HepG2 (cell line): ENCODE measurements at regions not wholly inside any gene's neighbourhood (a gene's known extent, or its start where the extent isn't known, plus 50 kb on each side); places are given as distances from the start of the nearest gene placed in this dataset.

ENCODE experiments used
- CBX5 ChIP-seq: sonication (generic); formaldehyde crosslinking; IDR thresholded peaks from 2 replicates; pipeline ENCODE4 v1.4.0; 2020; ENCODE audit warnings: missing genetic modification reagents, borderline replicate concordance
- DNMT3B ChIP-seq: conservative IDR thresholded peaks from 2 replicates; pipeline ENCODE4 v1.6.1; 2016; ENCODE audit warnings: missing biosample characterization, control low read depth
- ETV6 ChIP-seq: sonication (generic); formaldehyde crosslinking; conservative IDR thresholded peaks from 2 replicates; pipeline ENCODE4 v1.4.0; 2020; ENCODE audit warnings: missing genetic modification reagents
- FOSL2 ChIP-seq: sonication (generic); formaldehyde crosslinking; IDR thresholded peaks from 2 replicates; pipeline ENCODE4 v1.4.0; 2020; ENCODE audit warnings: missing genetic modification reagents
- FOXK2 ChIP-seq: fragments of 450-650 bp; IDR thresholded peaks from 2 replicates; pipeline ENCODE4 v1.6.1; 2016
- KDM3A ChIP-seq: IDR thresholded peaks from 2 replicates; pipeline ENCODE4 v1.6.1; 2018; ENCODE audit warnings: low read depth, missing compliant biosample characterization
- MAFG ChIP-seq: sonication (generic); formaldehyde crosslinking; IDR thresholded peaks from 2 replicates; pipeline ENCODE4 v1.5.1; 2020; ENCODE audit warnings: mild to moderate bottlenecking, missing genetic modification reagents
- MED8 ChIP-seq: sonication (generic); formaldehyde crosslinking; IDR thresholded peaks from 2 replicates; pipeline ENCODE4 v1.8.1; 2023; ENCODE audit warnings: mild to moderate bottlenecking, missing genetic modification reagents; ENCODE audit not compliant: insufficient replicate concordance
- RAD51 ChIP-seq: fragments of 450-650 bp; IDR thresholded peaks from 2 replicates; pipeline ENCODE4 v1.6.1; 2016; ENCODE audit warnings: borderline replicate concordance
- SMARCC2 ChIP-seq: fragments of 450-650 bp; IDR thresholded peaks from 2 replicates; pipeline ENCODE4 v1.6.1; 2017; ENCODE audit warnings: antibody characterized with exemption, mild to moderate bottlenecking
- SOX13 ChIP-seq, 3 experiments: fragments of 450-650 bp in 1 of 3; sonication (generic) in 1 of 3; formaldehyde crosslinking in 1 of 3; IDR thresholded peaks in 2 of 3; conservative IDR thresholded peaks in 1 of 3; 2 replicates each; pipeline versions ENCODE4 v1.5.0 to v1.6.1; 2016 to 2020; ENCODE audit warnings: antibody characterized with exemption in 1 of 3, mild to moderate bottlenecking in 1 of 3, missing compliant biosample characterization in 1 of 3, missing genetic modification reagents in 1 of 3, moderate library complexity in 1 of 3
- ZBTB20 ChIP-seq: sonication (generic); formaldehyde crosslinking; IDR thresholded peaks from 2 replicates; pipeline ENCODE4 v1.8.1; 2023; ENCODE audit warnings: missing genetic modification reagents, low read depth, mild to moderate bottlenecking, borderline replicate concordance
- ZNF33B ChIP-seq: sonication (generic); formaldehyde crosslinking; IDR thresholded peaks from 2 replicates; pipeline ENCODE4 v1.5.1; 2020; ENCODE audit warnings: mild to moderate bottlenecking, missing genetic modification reagents
- TF ChIP-seq, protein P1 (sequence below): IDR thresholded peaks from 2 replicates; pipeline ENCODE4 v1.6.1; 2016; ENCODE audit warnings: low read depth, missing genetic modification reagents, missing compliant biosample characterization
- TF ChIP-seq, protein P2 (sequence below): sonication (generic); formaldehyde crosslinking; IDR thresholded peaks from 2 replicates; pipeline ENCODE4 v1.8.0; 2022; ENCODE audit warnings: mild to moderate bottlenecking, missing genetic modification reagents
- TF ChIP-seq, protein P3 (sequence below): sonication (generic); formaldehyde crosslinking; IDR thresholded peaks from 2 replicates; pipeline ENCODE4 v1.8.1; 2023; ENCODE audit warnings: missing genetic modification reagents, mild to moderate bottlenecking, borderline replicate concordance
- TF ChIP-seq, protein P4 (sequence below): sonication (generic); formaldehyde crosslinking; IDR thresholded peaks from 2 replicates; pipeline ENCODE4 v1.8.0; 2022; ENCODE audit warnings: missing genetic modification reagents, low read depth, mild to moderate bottlenecking, borderline replicate concordance
- TF ChIP-seq, protein P5 (sequence below): sonication (generic); formaldehyde crosslinking; IDR thresholded peaks from 2 replicates; pipeline ENCODE4 v1.4.0; 2020; ENCODE audit warnings: low read depth, mild to moderate bottlenecking, missing genetic modification reagents
- TF ChIP-seq, protein P6 (sequence below): sonication (generic); formaldehyde crosslinking; IDR thresholded peaks from 2 replicates; pipeline ENCODE4 v1.5.0; 2020; ENCODE audit warnings: mild to moderate bottlenecking, low read depth, missing genetic modification reagents, borderline replicate concordance
- TF ChIP-seq, protein P7 (sequence below): sonication (generic); formaldehyde crosslinking; IDR thresholded peaks from 2 replicates; pipeline ENCODE4 v1.8.1; 2023; ENCODE audit warnings: mild to moderate bottlenecking, moderate library complexity, missing genetic modification reagents

DNA sequence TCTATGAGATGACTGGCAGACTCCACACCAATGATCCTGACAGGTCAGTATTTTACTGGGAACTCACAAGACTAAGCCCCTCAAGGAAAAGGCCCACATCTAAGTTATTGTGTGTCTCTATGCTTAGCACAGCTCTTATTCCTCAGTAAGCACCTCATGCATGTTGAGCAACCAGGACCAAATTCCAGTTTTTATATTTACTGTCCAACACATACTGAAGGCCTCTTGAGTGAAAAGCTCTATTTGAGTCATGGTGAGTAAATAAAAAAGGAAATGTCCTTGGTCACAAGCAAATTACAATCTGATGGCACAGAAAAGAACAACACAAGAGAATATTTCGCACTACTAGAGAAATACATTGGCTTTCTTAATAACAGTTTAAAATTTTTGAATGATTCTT lies 87.9 kb upstream of the ETAA1 start (continued):
- TF ChIP-seq, protein P1, sequence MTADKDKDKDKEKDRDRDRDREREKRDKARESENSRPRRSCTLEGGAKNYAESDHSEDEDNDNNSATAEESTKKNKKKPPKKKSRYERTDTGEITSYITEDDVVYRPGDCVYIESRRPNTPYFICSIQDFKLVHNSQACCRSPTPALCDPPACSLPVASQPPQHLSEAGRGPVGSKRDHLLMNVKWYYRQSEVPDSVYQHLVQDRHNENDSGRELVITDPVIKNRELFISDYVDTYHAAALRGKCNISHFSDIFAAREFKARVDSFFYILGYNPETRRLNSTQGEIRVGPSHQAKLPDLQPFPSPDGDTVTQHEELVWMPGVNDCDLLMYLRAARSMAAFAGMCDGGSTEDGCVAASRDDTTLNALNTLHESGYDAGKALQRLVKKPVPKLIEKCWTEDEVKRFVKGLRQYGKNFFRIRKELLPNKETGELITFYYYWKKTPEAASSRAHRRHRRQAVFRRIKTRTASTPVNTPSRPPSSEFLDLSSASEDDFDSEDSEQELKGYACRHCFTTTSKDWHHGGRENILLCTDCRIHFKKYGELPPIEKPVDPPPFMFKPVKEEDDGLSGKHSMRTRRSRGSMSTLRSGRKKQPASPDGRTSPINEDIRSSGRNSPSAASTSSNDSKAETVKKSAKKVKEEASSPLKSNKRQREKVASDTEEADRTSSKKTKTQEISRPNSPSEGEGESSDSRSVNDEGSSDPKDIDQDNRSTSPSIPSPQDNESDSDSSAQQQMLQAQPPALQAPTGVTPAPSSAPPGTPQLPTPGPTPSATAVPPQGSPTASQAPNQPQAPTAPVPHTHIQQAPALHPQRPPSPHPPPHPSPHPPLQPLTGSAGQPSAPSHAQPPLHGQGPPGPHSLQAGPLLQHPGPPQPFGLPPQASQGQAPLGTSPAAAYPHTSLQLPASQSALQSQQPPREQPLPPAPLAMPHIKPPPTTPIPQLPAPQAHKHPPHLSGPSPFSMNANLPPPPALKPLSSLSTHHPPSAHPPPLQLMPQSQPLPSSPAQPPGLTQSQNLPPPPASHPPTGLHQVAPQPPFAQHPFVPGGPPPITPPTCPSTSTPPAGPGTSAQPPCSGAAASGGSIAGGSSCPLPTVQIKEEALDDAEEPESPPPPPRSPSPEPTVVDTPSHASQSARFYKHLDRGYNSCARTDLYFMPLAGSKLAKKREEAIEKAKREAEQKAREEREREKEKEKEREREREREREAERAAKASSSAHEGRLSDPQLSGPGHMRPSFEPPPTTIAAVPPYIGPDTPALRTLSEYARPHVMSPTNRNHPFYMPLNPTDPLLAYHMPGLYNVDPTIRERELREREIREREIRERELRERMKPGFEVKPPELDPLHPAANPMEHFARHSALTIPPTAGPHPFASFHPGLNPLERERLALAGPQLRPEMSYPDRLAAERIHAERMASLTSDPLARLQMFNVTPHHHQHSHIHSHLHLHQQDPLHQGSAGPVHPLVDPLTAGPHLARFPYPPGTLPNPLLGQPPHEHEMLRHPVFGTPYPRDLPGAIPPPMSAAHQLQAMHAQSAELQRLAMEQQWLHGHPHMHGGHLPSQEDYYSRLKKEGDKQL (CRISPR knock-in tag): peak; percentile 88
- TF ChIP-seq, protein P2, sequence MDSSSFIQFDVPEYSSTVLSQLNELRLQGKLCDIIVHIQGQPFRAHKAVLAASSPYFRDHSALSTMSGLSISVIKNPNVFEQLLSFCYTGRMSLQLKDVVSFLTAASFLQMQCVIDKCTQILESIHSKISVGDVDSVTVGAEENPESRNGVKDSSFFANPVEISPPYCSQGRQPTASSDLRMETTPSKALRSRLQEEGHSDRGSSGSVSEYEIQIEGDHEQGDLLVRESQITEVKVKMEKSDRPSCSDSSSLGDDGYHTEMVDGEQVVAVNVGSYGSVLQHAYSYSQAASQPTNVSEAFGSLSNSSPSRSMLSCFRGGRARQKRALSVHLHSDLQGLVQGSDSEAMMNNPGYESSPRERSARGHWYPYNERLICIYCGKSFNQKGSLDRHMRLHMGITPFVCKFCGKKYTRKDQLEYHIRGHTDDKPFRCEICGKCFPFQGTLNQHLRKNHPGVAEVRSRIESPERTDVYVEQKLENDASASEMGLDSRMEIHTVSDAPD (CRISPR knock-in tag): no peak
- TF ChIP-seq ZNF33B (CRISPR knock-in tag) (no peak), ETV6 (CRISPR knock-in tag) (no peak), SOX13 (IDR thresholded peaks at IDR 0.05) (peak; percentile 29; the same call in 1 of the 2 replicates), SOX13 (CRISPR knock-in tag; conservative IDR thresholded peaks at IDR 0.05 in 1 of 2, IDR thresholded peaks at IDR 0.05 in 1 of 2) (peak in 1 of 2 experiments; percentile 87; a peak in 2 of 4 replicates), ZBTB20 (CRISPR knock-in tag) (no peak), KDM3A (CRISPR knock-in tag) (peak; percentile 82; the same call in 1 of the 2 replicates), SMARCC2 (peak; percentile 86), RAD51 (no peak), MAFG (no peak), FOXK2 (no peak), MED8 (CRISPR knock-in tag) (no peak), FOSL2 (CRISPR knock-in tag) (peak; percentile 91), DNMT3B (0 out of 2 replicates have a peak, but pooled peaks have one; percentile 45), CBX5 (no peak)
- TF ChIP-seq, protein P3, sequence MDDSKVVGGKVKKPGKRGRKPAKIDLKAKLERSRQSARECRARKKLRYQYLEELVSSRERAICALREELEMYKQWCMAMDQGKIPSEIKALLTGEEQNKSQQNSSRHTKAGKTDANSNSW (CRISPR knock-in tag): no peak
- TF ChIP-seq, protein P4, sequence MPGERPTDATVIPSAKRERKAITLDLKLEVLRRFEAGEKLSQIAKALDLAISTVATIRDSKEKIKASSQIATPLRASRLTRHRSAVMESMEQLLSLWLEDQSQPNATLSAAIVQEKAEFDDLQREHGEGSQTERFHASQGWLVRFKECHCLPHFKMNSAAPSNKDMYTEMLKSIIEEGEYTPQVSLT (CRISPR knock-in tag): no peak
- TF ChIP-seq, protein P5, sequence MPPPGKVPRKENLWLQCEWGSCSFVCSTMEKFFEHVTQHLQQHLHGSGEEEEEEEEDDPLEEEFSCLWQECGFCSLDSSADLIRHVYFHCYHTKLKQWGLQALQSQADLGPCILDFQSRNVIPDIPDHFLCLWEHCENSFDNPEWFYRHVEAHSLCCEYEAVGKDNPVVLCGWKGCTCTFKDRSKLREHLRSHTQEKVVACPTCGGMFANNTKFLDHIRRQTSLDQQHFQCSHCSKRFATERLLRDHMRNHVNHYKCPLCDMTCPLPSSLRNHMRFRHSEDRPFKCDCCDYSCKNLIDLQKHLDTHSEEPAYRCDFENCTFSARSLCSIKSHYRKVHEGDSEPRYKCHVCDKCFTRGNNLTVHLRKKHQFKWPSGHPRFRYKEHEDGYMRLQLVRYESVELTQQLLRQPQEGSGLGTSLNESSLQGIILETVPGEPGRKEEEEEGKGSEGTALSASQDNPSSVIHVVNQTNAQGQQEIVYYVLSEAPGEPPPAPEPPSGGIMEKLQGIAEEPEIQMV (CRISPR knock-in tag): no peak
- TF ChIP-seq, protein P6, sequence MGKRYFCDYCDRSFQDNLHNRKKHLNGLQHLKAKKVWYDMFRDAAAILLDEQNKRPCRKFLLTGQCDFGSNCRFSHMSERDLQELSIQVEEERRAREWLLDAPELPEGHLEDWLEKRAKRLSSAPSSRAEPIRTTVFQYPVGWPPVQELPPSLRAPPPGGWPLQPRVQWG: no peak
- TF ChIP-seq, protein P7, sequence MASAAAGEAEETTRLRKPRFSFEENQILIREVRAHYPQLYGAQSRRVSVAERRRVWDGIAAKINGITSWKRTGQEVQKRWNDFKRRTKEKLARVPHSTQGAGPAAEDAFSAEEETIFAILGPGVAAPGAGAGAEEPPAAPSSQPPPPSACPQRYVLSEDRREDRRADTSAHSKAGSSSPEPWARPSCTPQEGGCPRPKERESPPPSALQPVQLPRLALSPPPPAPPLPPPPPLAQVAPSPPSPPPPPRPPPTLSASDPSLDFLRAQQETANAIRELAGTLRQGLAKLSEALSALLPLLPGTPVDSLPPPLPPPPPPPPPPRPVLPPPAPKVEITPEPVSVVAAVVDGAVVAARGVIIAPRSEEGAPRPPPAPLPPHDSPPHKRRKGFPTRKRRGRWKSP (CRISPR knock-in tag): peak; percentile 42; the same call in 1 of the 2 replicates
